Dendritic cell treated with granulocyte-macrophage colony-stimulating factor and Interleukin-4, amounts not matched to agents 40 ng/mL and 50 ng/mL, for 4 days (primary cell): ENCODE measurements at regions not wholly inside any gene's neighbourhood (a gene's known extent, or its start where the extent isn't known, plus 50 kb on each side); places are given as distances from the start of the nearest gene placed in this dataset.

Experiments
- H3K27ac Mint-ChIP-seq: one replicate; pipeline ENCODE4 v1.8.0; 2022; ENCODE audit warnings: mild to moderate bottlenecking, mixed read lengths
- H3K27me3 Mint-ChIP-seq: one replicate; pipeline ENCODE4 v1.8.0; 2022; ENCODE audit warnings: mild to moderate bottlenecking, mixed read lengths
- H3K36me3 Mint-ChIP-seq: one replicate; pipeline ENCODE4 v1.8.0; 2022; ENCODE audit warnings: low read depth, mixed read lengths
- H3K4me1 Mint-ChIP-seq: one replicate; pipeline ENCODE4 v1.8.0; 2022; ENCODE audit warnings: low read depth, mixed read lengths
- H3K4me3 Mint-ChIP-seq: one replicate; pipeline ENCODE4 v1.8.0; 2022; ENCODE audit warnings: mild to moderate bottlenecking, moderate library complexity, mixed read lengths
- H3K9me3 Mint-ChIP-seq: one replicate; pipeline ENCODE4 v1.8.0; 2022; ENCODE audit warnings: mixed read lengths
- intact Hi-C: fragments of 100-400 bp; cut with micrococcal nuclease; formaldehyde crosslinking; loops from one replicate; pipeline ENCODE4 v1.15.0; 2022

DNA sequence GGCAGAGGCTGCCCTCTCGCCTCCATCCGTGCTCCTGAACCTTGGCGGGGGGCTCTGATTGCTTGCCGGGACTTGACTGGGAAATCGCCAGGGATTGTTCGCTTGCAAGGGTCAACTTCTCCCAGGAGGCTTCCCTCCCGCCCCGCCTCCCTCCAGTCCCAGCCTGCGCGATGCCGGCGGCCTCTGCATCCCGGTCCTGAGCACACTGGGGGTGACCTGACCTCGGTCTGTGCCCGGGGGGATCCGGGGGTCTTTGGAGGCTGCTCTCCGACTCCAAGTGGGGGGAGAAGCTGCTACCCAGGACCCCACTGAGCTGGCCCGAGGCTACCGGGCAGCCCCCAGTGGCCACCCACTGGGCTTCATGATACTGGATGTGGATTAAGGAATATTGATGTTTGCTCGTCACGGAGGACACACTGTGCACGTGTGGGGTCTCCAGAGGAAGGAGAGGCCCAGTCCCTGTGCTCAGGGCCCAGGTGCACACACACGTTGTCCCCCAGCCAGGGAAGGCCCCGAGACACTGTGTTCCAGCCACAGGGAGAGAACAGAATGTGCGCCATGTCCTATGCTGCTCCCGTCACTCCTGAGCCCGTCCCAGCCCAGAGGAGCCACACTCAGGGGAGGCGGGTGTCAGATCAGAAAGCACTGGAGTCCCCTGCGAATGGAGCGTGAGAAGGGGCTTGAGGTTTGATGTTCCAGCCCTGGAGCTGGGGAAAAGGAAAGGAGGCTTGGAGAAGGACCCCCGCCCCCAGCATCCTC, 55.9 kb upstream of the NKX1-1 start:
- intact Hi-C loops: no loop called here
- Mint-ChIP-seq H3K4me1 (no peaks in the 10 kb centered on the region), H3K4me3 (no peak overlapping the region), H3K36me3 (no peaks in the 10 kb centered on the region), H3K9me3 (peaks cover 14% of the 10 kb centered on the region), H3K27me3 (peaks cover 32% of the 10 kb centered on the region), H3K27ac (no peak overlapping the region)

DNA sequence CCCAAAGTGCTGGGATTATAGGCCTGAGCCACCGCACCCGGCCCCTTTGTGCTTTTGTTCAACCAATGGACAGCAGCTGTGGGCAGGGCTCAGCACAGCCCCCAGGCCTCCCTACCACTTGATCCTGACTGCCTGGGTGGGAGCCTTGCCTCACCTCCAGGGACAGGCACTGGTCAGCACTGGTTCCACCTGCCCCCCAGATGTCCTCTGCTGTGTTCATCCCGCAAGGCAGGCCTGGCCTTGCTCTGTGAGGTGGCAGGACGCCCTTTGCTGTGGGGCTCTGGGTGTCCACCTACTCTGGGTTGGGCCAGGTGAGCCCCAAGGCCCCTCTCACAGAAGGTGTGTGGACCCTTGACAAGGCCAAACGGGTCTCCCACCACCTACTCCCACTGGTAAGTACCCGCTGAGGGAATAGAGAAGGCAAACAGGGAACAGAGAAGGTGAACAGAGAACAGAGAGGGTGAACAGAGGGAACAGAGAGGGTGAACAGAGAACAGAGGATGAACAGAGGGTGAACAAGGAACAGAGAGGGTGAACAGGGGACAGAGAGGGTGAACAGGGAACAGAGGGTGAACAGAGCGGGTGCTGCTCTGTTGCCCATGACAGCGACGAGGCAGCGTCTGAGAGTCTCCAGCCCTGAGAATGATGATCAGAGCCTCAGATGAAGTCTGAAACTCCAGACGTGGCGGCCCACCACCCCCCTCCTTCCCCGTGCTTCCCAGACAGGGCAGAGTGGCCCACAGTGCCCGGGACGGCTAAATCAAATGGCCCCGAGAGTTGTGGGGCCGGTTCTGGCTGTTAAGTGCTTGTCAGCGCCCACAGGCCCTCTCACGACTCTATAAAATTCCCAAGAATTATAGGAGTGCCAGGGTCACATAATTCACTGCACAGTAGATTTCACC, 55.0 kb upstream of the NKX1-1 start:
- intact Hi-C loops: no loop called here
- H3K36me3 Mint-ChIP-seq: no peaks in the 10 kb centered on the region
- H3K9me3 Mint-ChIP-seq: peaks cover 13% of the 10 kb centered on the region
- H3K4me1 Mint-ChIP-seq: no peaks in the 10 kb centered on the region
- peaks cover 34% of the 10 kb centered on the region for H3K27me3 Mint-ChIP-seq
- H3K27ac Mint-ChIP-seq: no peak overlapping the region
- no peak overlapping the region for H3K4me3 Mint-ChIP-seq

DNA sequence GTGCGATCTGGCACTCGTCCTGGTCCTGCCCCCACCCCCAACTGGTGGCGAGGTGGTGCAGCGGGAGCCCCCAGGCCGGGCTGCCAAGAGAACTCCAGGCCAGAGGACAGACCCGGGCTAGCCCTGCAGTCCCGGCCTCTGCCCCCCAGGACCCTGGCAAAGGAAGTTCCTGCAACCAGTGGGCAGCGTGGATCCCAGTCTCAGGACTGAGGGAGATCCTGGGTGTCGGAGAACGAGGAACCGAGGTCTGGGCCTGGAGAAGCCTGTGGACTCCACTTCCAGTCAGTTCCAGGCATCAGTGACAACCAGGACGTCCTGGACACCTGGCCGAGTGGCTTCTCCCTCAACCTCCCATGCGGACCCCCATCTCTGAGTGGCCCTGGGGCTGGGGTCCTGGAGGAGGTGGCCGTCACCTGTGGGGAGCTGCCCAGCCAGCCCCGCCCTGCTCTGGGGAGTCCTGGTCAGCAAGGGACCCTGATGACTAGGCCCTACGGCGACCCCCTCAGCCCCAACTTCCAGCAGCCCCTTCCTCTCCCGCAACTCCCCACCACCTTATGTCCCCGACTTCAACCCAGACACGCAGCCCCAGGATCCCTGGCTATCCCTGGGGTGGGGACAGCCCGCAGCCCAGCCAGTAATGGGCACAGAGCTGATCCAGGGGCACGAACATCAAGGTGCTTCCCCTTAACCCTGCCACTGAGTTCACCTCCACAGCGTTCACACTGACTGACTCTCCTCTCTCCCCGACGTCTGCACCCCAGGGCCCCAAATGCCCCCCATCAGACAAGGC, 53.7 kb upstream of the NKX1-1 start:
- Mint-ChIP-seq H3K4me3 (no peak overlapping the region), H3K27me3 (peaks cover 34% of the 10 kb centered on the region), H3K27ac (no peak overlapping the region), H3K36me3 (no peaks in the 10 kb centered on the region), H3K9me3 (peaks cover 13% of the 10 kb centered on the region), H3K4me1 (no peaks in the 10 kb centered on the region)
- intact Hi-C loops: no loop called here

DNA sequence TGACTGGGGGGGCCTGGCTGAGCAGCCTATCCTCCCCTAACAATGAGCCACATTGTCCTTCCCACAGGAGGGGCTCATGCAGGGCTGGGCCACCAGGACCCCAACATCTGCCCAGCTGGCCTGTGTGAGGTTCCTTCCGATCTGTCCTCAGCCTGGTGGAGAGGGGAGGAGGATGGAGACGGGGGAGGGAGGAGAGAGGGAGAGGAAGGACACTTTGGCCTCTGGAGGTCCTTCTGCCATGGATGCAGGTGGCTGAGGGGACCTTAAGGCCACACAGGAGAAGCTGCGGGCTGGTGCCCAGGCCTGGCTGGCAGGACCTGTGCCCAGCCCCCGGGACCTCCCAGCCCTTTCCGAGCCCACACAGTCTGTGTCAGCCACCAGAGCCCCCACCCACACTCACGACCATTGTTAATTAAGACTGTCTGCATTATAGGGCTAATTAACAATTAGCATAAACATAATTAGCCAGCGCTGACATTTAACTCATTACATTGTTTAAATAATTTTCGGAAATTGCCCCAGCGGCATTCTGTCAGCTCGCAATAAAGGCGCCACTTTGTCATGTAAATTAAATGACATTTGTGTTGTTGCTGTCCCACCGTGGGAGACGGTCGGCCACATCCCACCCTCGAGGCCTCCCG, 53.0 kb upstream of the NKX1-1 start:
- no peak overlapping the region for H3K4me3 Mint-ChIP-seq
- H3K27me3 Mint-ChIP-seq: peaks cover 34% of the 10 kb centered on the region

DNA sequence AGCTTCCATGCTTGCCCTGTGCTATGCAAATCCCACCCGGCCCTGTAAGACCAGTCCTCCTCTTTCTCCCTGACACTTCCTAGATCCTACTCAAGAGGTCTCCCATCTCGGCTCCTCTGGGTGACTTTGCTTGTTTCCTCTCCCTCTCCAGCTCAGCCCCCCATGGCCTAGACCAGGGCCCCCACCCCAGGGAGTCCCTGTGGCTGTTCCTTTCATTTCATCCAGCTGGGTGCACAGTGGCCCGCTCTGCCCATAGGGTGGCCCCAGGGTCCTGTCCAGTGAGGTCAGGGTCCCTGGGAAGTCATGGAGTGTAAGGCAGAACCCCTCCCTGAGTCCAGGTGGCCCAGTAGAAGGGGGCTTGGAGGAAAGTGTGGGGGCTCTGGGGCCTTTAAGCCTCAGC, 52.3 kb upstream of the NKX1-1 start:
- no peak overlapping the region for H3K27ac Mint-ChIP-seq
- H3K27me3 Mint-ChIP-seq: peaks cover 34% of the 10 kb centered on the region
- H3K4me3 Mint-ChIP-seq: no peak overlapping the region
- intact Hi-C loops: no loop called here
- no peaks in the 10 kb centered on the region for H3K36me3 Mint-ChIP-seq
- H3K4me1 Mint-ChIP-seq: no peaks in the 10 kb centered on the region
- H3K9me3 Mint-ChIP-seq: peaks cover 21% of the 10 kb centered on the region

More for the DNA sequence above, 53.0 kb upstream of the NKX1-1 start:
- Mint-ChIP-seq H3K9me3 (peaks cover 15% of the 10 kb centered on the region), H3K36me3 (no peaks in the 10 kb centered on the region), H3K4me1 (no peaks in the 10 kb centered on the region), H3K27ac (no peak overlapping the region)
- intact Hi-C loops: no loop called here
